Lower lobe of right lung (tissue), 2 donors: ENCODE measurements at regions not wholly inside any gene's neighbourhood (a gene's known extent, or its start where the extent isn't known, plus 50 kb on each side); places are given as distances from the start of the nearest gene placed in this dataset.

Experiments used
- ATAC-seq, 2 donors: fragments of 200-7000 bp; cut with Tn5 transposase; one replicate each; pipeline ENCODE4 v1.9.1; 2020 to 2022; ENCODE audit warnings: mild to moderate bottlenecking in 2 of 2, moderate library complexity in 2 of 2
- DNase-seq: peaks from one replicate; pipeline ENCODE4 v3.0.0-alpha.2; 2020
- H3K27ac ChIP-seq: fragments of 200-600 bp; one replicate; pipeline ENCODE4 v1.8.0; 2022
- H3K27me3 ChIP-seq: fragments of 200-600 bp; one replicate; pipeline ENCODE4 v1.8.0; 2022; ENCODE audit warnings: low read depth
- H3K36me3 ChIP-seq: fragments of 200-600 bp; one replicate; pipeline ENCODE4 v1.8.0; 2022; ENCODE audit warnings: mild to moderate bottlenecking
- H3K4me1 ChIP-seq: fragments of 200-600 bp; one replicate; pipeline ENCODE4 v1.8.0; 2022
- H3K4me3 ChIP-seq: fragments of 200-600 bp; one replicate; pipeline ENCODE4 v1.8.0; 2022; ENCODE audit warnings: mild to moderate bottlenecking
- H3K9me3 ChIP-seq: fragments of 200-600 bp; one replicate; pipeline ENCODE4 v1.8.0; 2022
- intact Hi-C: fragments of 100-400 bp; cut with DNase I; formaldehyde crosslinking; loops from one replicate; pipeline ENCODE4 v1.11.0; 2022
- TF ChIP-seq, protein P1 (sequence below): fragments of 200-600 bp; IDR thresholded peaks from one replicate; pipeline ENCODE4 v1.8.0; 2022; ENCODE audit warnings: antibody characterized with exemption, mild to moderate bottlenecking
- donor health status: DM: no; HTN: yes; CAD: no; lungs with severe emphysema.

DNA sequence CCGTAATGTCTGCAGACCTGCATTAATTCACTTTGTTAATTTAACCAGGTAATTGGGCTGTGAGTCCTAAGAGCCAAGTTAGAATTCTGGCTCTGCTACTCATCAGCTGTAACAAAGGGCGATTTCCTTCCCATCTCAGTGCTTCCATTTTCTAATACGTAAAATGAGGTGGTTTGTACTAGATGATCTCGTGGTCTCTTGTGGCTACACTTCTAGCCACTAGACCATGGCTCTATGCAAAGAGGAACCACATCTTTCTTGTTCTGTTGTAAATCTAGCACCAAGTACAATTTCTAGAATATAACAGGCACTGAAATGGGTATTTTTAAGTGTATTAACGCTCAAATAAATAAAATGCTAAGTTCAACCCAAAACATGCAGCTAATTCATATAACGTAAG, 174.4 kb upstream of the THBS1 start:
- H3K27me3 ChIP-seq = no peaks in the 10 kb centered on the region
- no peak overlapping the region for H3K4me3 ChIP-seq
- no peak overlapping the region for H3K27ac ChIP-seq
- H3K4me1 ChIP-seq = peaks cover 11% of the 10 kb centered on the region
- no peak for DNase-seq
- TF ChIP-seq, protein P1, sequence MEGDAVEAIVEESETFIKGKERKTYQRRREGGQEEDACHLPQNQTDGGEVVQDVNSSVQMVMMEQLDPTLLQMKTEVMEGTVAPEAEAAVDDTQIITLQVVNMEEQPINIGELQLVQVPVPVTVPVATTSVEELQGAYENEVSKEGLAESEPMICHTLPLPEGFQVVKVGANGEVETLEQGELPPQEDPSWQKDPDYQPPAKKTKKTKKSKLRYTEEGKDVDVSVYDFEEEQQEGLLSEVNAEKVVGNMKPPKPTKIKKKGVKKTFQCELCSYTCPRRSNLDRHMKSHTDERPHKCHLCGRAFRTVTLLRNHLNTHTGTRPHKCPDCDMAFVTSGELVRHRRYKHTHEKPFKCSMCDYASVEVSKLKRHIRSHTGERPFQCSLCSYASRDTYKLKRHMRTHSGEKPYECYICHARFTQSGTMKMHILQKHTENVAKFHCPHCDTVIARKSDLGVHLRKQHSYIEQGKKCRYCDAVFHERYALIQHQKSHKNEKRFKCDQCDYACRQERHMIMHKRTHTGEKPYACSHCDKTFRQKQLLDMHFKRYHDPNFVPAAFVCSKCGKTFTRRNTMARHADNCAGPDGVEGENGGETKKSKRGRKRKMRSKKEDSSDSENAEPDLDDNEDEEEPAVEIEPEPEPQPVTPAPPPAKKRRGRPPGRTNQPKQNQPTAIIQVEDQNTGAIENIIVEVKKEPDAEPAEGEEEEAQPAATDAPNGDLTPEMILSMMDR = no peak
- ATAC-seq = no peak
- H3K9me3 ChIP-seq = no peaks in the 10 kb centered on the region
- intact Hi-C loops = no loop called here
- H3K36me3 ChIP-seq = no peaks in the 10 kb centered on the region

DNA sequence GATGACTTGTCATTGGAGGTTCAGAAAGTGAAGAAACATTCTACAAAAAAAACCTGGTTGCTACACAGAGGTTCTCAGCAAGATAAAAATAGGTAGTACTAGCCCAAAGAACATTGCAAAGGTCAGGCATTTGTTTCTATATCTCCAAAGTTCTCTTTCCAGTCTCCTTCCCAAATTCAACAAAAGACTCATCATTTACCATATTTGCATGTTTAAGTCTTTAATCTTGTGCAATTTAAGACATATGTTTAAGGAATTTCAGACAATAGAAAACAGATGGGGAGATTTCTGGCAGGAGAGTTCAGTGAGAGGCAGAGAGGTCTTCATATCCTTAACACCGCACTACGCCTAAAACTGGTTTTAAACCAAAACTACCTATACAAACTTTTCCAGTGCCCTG, 173.8 kb upstream of the THBS1 start:
- Histone ChIP-seq H3K27ac (no peak overlapping the region), H3K9me3 (no peaks in the 10 kb centered on the region), H3K27me3 (no peaks in the 10 kb centered on the region), H3K4me1 (peaks cover 11% of the 10 kb centered on the region), H3K4me3 (no peak overlapping the region), H3K36me3 (no peaks in the 10 kb centered on the region)
- no peak for DNase-seq
- intact Hi-C loops = no loop called here
- no peak for ATAC-seq
- TF ChIP-seq, protein P1 = no peak

DNA sequence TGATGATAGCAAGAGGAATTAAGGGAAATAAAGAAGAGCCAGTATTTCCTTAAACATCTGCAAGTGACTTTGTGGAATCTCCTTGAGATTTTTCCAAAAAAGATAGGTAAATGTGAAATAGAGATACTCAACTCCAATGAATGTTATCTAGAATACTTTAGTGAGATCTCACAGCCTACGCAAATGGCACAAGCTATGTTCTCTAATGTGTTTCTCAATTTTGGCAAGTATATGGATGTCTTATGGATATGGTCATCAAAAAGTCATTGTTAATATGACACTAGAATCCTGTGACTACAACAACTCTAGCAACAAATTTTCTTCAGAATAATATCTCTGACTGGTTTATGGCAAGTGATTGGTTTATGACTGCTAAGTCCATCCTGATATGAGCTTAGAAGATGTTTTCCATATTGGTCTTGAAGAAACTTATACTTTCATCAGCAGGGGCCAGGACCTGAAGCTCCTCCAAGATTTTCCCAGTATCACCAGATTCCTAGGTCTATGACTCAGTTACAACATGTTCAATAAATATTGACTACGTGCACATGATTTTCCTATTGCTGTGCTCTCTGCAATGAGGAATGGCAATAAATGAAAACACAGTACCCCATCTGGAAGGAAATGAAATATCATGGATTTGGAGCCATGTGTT, 170.9 kb upstream of the THBS1 start:
- intact Hi-C loops = no loop called here
- no peak overlapping the region for H3K27ac ChIP-seq
- H3K9me3 ChIP-seq = no peaks in the 10 kb centered on the region
- ATAC-seq (no peak), DNase-seq (no peak)
- no peaks in the 10 kb centered on the region for H3K36me3 ChIP-seq
- no peak overlapping the region for H3K4me3 ChIP-seq
- TF ChIP-seq, protein P1 = no peak
- H3K4me1 ChIP-seq = no peaks in the 10 kb centered on the region
- no peaks in the 10 kb centered on the region for H3K27me3 ChIP-seq

DNA sequence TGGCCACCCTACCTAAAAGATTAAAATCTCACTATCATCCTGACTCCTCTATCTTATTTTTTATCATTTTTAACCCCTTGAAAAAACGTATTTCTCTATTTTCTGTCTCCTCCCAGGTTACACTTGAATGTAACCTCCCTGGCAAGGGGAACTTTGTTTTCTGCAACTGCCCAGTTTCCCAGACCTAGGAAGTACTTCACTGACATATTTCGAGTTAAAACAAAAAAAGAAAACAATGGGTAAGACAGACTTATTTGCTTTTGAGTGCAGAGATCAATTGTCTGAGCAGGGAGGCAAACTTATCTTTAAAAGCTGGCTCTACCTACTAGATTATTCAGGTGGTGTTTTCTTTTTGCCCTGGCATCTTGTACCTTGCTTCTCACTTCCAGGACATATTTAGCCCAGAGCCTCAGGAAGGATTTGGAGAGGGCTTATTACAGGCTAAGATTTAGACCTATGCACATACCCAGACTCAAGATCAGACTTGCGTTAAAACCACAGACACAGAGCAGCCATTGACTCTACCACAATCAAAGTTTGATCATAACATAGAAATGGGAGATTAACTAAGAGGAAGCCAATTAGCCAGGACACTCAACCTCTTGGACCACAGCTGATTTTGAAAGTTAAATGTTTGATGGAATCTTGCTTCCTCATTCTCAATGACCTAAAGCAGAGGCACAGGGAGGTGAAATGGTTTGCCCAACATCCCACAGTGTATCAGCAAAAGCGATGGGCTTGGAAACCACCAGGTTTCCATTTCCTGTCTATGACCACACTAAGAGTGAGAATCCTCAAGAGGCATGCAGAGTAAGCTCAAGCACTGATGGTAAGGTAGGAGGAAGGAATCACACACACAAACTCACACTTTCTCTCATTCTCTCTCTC, 169.5 kb upstream of the THBS1 start:
- peak in 1 of 2 donors; percentile 70 for ATAC-seq
- H3K9me3 ChIP-seq = no peaks in the 10 kb centered on the region
- H3K36me3 ChIP-seq = no peaks in the 10 kb centered on the region
- H3K27me3 ChIP-seq = no peaks in the 10 kb centered on the region
- H3K27ac ChIP-seq = no peak overlapping the region
- H3K4me3 ChIP-seq = no peak overlapping the region
- H3K4me1 ChIP-seq = no peaks in the 10 kb centered on the region
- DNase-seq = no peak
- TF ChIP-seq, protein P1 = no peak
- intact Hi-C loops = no loop called here

DNA sequence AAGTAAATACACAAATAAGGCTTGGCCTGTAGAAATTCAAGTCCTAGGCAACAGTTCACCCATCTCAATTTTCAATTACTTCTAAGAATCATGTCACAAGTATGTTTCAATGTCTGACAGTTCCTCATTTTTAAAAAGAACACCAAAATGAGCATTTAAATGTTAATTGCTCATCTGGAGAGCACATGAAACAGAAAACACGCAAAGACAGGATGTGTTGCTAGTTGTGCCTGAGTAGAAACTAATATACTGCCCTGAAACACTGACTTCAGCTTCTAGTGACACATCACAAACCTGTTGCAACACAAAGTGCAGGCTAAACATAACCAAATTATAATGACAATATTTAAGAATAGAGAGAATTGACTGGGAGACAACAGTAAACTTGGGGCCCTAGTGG, 167.3 kb upstream of the THBS1 start:
- DNase-seq (no peak), ATAC-seq (peak; percentile 21 to 37)
- intact Hi-C loops = no loop called here
- Histone ChIP-seq H3K27me3 (no peaks in the 10 kb centered on the region), H3K4me1 (no peaks in the 10 kb centered on the region), H3K27ac (no peak overlapping the region), H3K36me3 (no peaks in the 10 kb centered on the region), H3K4me3 (no peak overlapping the region), H3K9me3 (no peaks in the 10 kb centered on the region)
- TF ChIP-seq, protein P1 = no peak
